ENCODE measurements at regions not wholly inside any gene's neighbourhood (a gene's known extent, or its start where the extent isn't known, plus 50 kb on each side); places are given as distances from the start of the nearest gene placed in this dataset.
"Not testable (repeated sequence)": the region's sequence is repeated elsewhere in the genome, so short reads cannot be mapped to it uniquely, and the experiment has no call there.

- H3K9me3 ChIP-seq = no peaks in the 10 kb centered on the region
- no peaks in the 10 kb centered on the region for H3K27me3 ChIP-seq
- TF ChIP-seq, protein P1, sequence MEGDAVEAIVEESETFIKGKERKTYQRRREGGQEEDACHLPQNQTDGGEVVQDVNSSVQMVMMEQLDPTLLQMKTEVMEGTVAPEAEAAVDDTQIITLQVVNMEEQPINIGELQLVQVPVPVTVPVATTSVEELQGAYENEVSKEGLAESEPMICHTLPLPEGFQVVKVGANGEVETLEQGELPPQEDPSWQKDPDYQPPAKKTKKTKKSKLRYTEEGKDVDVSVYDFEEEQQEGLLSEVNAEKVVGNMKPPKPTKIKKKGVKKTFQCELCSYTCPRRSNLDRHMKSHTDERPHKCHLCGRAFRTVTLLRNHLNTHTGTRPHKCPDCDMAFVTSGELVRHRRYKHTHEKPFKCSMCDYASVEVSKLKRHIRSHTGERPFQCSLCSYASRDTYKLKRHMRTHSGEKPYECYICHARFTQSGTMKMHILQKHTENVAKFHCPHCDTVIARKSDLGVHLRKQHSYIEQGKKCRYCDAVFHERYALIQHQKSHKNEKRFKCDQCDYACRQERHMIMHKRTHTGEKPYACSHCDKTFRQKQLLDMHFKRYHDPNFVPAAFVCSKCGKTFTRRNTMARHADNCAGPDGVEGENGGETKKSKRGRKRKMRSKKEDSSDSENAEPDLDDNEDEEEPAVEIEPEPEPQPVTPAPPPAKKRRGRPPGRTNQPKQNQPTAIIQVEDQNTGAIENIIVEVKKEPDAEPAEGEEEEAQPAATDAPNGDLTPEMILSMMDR (IDR thresholded peaks at IDR 0.05; ENCODE audit: low read depth, low read length) = no peak
- no peaks in the 10 kb centered on the region for H3K36me3 ChIP-seq
- DNase-seq = no peak
- H3K4me3 ChIP-seq (ENCODE audit: low read depth, low read length) = no peak overlapping the region
- H3K4me1 ChIP-seq = no peaks in the 10 kb centered on the region; the same call in 1 of the 2 replicates
These were observed 175.1 kb upstream of the SFSWAP start for GRCh38 chr12:131535779-131536178.

- H3K4me1 ChIP-seq = no peaks in the 10 kb centered on the region; the same call in 1 of the 2 replicates
- no peak for DNase-seq
- no peaks in the 10 kb centered on the region for H3K27me3 ChIP-seq
These were observed 174.6 kb upstream of the SFSWAP start for GRCh38 chr12:131536337-131536736.

GRCh38 chr12:131536766-131537165 is 174.1 kb upstream of the SFSWAP start:
- no peaks in the 10 kb centered on the region for H3K9me3 ChIP-seq
- DNase-seq = no peak
- no peak overlapping the region for H3K4me3 ChIP-seq (ENCODE audit: low read depth, low read length)
- TF ChIP-seq, protein P1 (IDR thresholded peaks at IDR 0.05; ENCODE audit: low read depth, low read length) = no peak
- H3K36me3 ChIP-seq = no peaks in the 10 kb centered on the region
- H3K27me3 ChIP-seq = no peaks in the 10 kb centered on the region
- no peaks in the 10 kb centered on the region; the same call in 1 of the 2 replicates for H3K4me1 ChIP-seq

More at GRCh38 chr12:131536337-131536736, 174.6 kb upstream of the SFSWAP start:
- TF ChIP-seq, protein P1 (IDR thresholded peaks at IDR 0.05; ENCODE audit: low read depth, low read length) = no peak
- Histone ChIP-seq H3K36me3 (no peaks in the 10 kb centered on the region), H3K9me3 (no peaks in the 10 kb centered on the region), H3K4me3 (ENCODE audit: low read depth, low read length) (no peak overlapping the region)

DNA sequence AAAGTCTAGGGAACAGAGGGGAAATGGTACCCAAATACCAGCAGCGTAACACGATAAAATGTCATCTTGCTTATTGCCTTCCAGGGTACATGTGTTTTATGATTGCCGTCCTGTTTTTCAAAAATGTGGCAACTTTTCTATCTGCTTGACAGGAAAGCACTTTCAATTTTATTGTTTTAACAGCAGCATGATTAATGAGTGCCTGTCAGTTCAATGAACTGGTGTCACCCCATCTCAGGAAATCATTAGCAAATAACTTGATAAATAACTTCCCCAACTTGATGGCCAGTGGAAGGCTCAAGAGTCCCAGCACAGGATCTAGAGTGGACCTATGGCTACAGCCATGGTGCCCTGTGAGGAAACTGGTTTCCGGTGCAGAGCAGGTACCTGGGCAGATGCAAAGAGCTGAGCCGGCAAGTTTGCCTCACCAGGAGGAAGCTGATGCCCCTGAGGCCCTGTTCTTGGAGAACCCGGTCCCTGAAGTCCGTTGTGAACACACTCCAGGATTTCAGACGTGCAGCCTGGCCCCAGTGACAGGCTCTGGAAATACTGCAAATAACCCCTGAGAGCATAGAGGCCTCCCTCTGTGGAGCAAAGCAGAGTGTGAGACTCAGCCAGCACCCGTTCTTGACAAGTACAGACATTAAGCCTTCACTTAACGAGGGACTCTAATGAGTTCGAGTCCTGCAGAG is 173.5 kb upstream of the SFSWAP start:
- H3K9me3 ChIP-seq = no peaks in the 10 kb centered on the region
- H3K27me3 ChIP-seq = no peaks in the 10 kb centered on the region
- H3K4me1 ChIP-seq = no peaks in the 10 kb centered on the region; the same call in 1 of the 2 replicates
- TF ChIP-seq, protein P1 (IDR thresholded peaks at IDR 0.05; ENCODE audit: low read depth, low read length) = no peak
- no peak for DNase-seq
- no peak overlapping the region for H3K4me3 ChIP-seq (ENCODE audit: low read depth, low read length)
- H3K36me3 ChIP-seq = no peaks in the 10 kb centered on the region

GRCh38 chr12:131539381-131539780 is 171.5 kb upstream of the SFSWAP start:
- Histone ChIP-seq H3K27me3 (no peaks in the 10 kb centered on the region), H3K9me3 (no peaks in the 10 kb centered on the region), H3K36me3 (no peaks in the 10 kb centered on the region), H3K4me1 (no peaks in the 10 kb centered on the region; the same call in 1 of the 2 replicates), H3K4me3 (ENCODE audit: low read depth, low read length) (no peak overlapping the region)
- TF ChIP-seq, protein P1 (IDR thresholded peaks at IDR 0.05; ENCODE audit: low read depth, low read length) = no peak
- DNase-seq = no peak

DNA sequence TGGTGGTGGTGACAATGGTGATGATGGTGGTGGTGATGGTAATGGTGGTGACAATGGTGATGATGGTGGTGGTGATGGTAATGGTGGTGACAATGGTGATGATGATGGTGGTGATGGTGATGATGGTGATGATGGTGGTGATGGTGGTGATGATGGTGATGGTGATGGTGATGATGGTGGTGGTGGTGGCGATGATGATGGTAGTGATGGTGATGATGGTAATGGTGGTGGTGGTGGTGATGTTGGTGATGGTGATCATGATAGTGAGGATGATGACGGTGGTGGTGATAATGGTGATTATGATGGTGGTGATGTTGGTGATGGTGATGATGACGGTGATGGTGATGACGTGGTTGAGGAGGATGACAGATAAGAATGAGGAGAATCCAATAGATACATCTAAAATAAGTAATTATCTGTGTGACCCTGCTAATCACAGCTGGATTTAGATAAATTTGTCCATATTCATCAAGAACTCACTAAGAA is 170.7 kb upstream of the SFSWAP start:
- no peaks in the 10 kb centered on the region for H3K36me3 ChIP-seq
- H3K9me3 ChIP-seq = no peaks in the 10 kb centered on the region
- no peak overlapping the region for H3K4me3 ChIP-seq (ENCODE audit: low read depth, low read length)
- TF ChIP-seq, protein P1 (IDR thresholded peaks at IDR 0.05; ENCODE audit: low read depth, low read length) = no peak
- no peak for DNase-seq
- no peaks in the 10 kb centered on the region for H3K27me3 ChIP-seq
- no peaks in the 10 kb centered on the region; the same call in 1 of the 2 replicates for H3K4me1 ChIP-seq

GRCh38 chr12:131541512-131541911 is 169.4 kb upstream of the SFSWAP start:
- not testable (repeated sequence) for H3K27me3 ChIP-seq; H3K4me3 ChIP-seq (ENCODE audit: low read depth, low read length); H3K36me3 ChIP-seq; H3K9me3 ChIP-seq; DNase-seq; H3K4me1 ChIP-seq

Data from BE2C (cell line).